GM12878 (cell line): ENCODE measurements at regions not wholly inside any gene's neighbourhood (a gene's known extent, or its start where the extent isn't known, plus 50 kb on each side); places are given as distances from the start of the nearest gene placed in this dataset.

ENCODE experiments used
- ATAC-seq: fragments of 200-7000 bp; cut with Tn5 transposase; 3 replicates; pipeline ENCODE4 v1.9.1; 2020; ENCODE audit warnings: mild to moderate bottlenecking, moderate library complexity
- BruUV-seq: library from RNA; stranded (reverse); fragments of 400-500 nt; replicated peaks from 2 replicates; lab custom pipeline; 2021; lab: Mats Ljungman, UMichigan
- CTCF ChIA-PET: fragments of 300-600 bp; sonication (Branson Sonifier 250); formaldehyde crosslinking; extraction: SDS; loops from one replicate; lab custom pipeline; 2021; ENCODE audit warnings: inconsistent platforms; lab: Yijun Ruan, JAX
- POLR2A ChIA-PET: fragments of 350-600 bp; formaldehyde crosslinking; extraction: SDS; loops from one replicate; lab custom pipeline; 2021; ENCODE audit warnings: inconsistent platforms; lab: Charles Lee
- RAD21 ChIA-PET: fragments of 300-600 bp; sonication (Branson Sonifier 250); formaldehyde crosslinking; loops from one replicate; lab custom pipeline; 2023; ENCODE audit warnings: antibody characterized with exemption; ENCODE audit not compliant: unreplicated experiment; lab: Charles Lee
- SMC1A ChIA-PET: fragments of 300-600 bp; sonication (Branson Sonifier 250); formaldehyde crosslinking; loops from one replicate; lab custom pipeline; 2023; ENCODE audit not compliant: unreplicated experiment, uncharacterized antibody; lab: Charles Lee
- DNase-seq: peaks from one replicate; pipeline ENCODE4 v3.0.0-alpha.2; 2011; ENCODE audit warnings: low read depth, low spot score
- FAIRE-seq: peaks from 3 replicates; lab custom pipeline; 2011; peaks lifted over from hg19 to GRCh38; lab: Jason Lieb, UNC
- H2AFZ ChIP-seq: 2 replicates; pipeline ENCODE4 v1.6.0; 2011; ENCODE audit warnings: low read depth, low read length, control low read depth; ENCODE audit not compliant: control insufficient read depth
- H3K27ac ChIP-seq: 2 replicates; pipeline ENCODE4 v1.5.1; 2011; ENCODE audit warnings: control low read depth; ENCODE audit not compliant: control insufficient read depth, insufficient read depth
- H3K27me3 ChIP-seq, 2 experiments: replicated peaks in 1 of 2; 2 replicates each; pipeline versions ENCODE4 v1.6.0 to v1.6.1; 2011; ENCODE audit warnings: low read length in 1 of 2; ENCODE audit not compliant: control insufficient read depth in 2 of 2, insufficient read depth in 2 of 2
- H3K36me3 ChIP-seq, 2 experiments: 2 replicates each; pipeline ENCODE4 v1.5.1; 2011; ENCODE audit warnings: low read length in 1 of 2; ENCODE audit not compliant: control insufficient read depth in 2 of 2, insufficient read depth in 2 of 2
- H3K4me1 ChIP-seq: 2 replicates; pipeline ENCODE4 v1.6.1; 2011; ENCODE audit warnings: mild to moderate bottlenecking, low read length, moderate library complexity, mixed read lengths; ENCODE audit not compliant: control insufficient read depth, insufficient read depth
- H3K4me2 ChIP-seq: 2 replicates; pipeline ENCODE4 v1.6.0; 2011; ENCODE audit warnings: control low read depth; ENCODE audit not compliant: control insufficient read depth, insufficient read depth
- H3K4me3 ChIP-seq: fragments of 200-600 bp; sonication (generic); 2 replicates; pipeline ENCODE4 v1.5.1; 2016
- H3K79me2 ChIP-seq: 2 replicates; pipeline ENCODE4 v1.6.0; 2011; ENCODE audit warnings: low read length; ENCODE audit not compliant: control insufficient read depth, insufficient read depth
- H3K9ac ChIP-seq: 2 replicates; pipeline ENCODE4 v1.8.0; 2011; ENCODE audit warnings: low read length, control low read depth, mixed read lengths; ENCODE audit not compliant: control insufficient read depth, insufficient read depth
- H3K9me3 ChIP-seq: replicated peaks from 3 replicates; pipeline ENCODE4 v1.5.1; 2011; ENCODE audit warnings: mild to moderate bottlenecking, low read length; ENCODE audit not compliant: control insufficient read depth, insufficient read depth
- H4K20me1 ChIP-seq: 2 replicates; pipeline ENCODE4 v1.6.0; 2011; ENCODE audit not compliant: control insufficient read depth, insufficient read depth
- E4F1 ChIP-seq: fragments of 450-650 bp; IDR thresholded peaks from 2 replicates; pipeline ENCODE4 v1.6.1; 2018; ENCODE audit warnings: borderline replicate concordance, mild to moderate bottlenecking; ENCODE audit not compliant: partially characterized antibody
- EED ChIP-seq: sonication (generic); IDR thresholded peaks from 2 replicates; pipeline ENCODE4 v1.6.1; 2016; ENCODE audit warnings: antibody characterized with exemption, low read depth
- EGR1 ChIP-seq, 2 experiments: IDR thresholded peaks; 1 replicate in 1 of 2; 2 replicates in 1 of 2; pipeline ENCODE4 v1.6.1; 2011 to 2012; ENCODE audit warnings: low read depth in 2 of 2, low read length in 2 of 2, borderline replicate concordance in 1 of 2, mild to moderate bottlenecking in 1 of 2, moderate library complexity in 1 of 2
- MXI1 ChIP-seq: fragments of 150-350 bp; IDR thresholded peaks from 2 replicates; pipeline ENCODE4 v1.6.1; 2011; ENCODE audit warnings: low read depth, mild to moderate bottlenecking, inconsistent platforms, low read length, improper control_type of control experiment
- PAX8 ChIP-seq: fragments of 450-650 bp; IDR thresholded peaks from 2 replicates; pipeline ENCODE4 v1.6.1; 2017; ENCODE audit warnings: mild to moderate bottlenecking, moderate library complexity
- REST ChIP-seq: IDR thresholded peaks from 2 replicates; pipeline ENCODE4 v1.6.1; 2012; ENCODE audit warnings: mild to moderate bottlenecking, low read depth, low read length
- SIN3A ChIP-seq: IDR thresholded peaks from 2 replicates; pipeline ENCODE4 v1.6.1; 2012; ENCODE audit warnings: low read depth, low read length, improper control_type of control experiment
- ZNF384 ChIP-seq: IDR thresholded peaks from 2 replicates; pipeline ENCODE4 v1.6.1; 2012; ENCODE audit warnings: low read depth, mild to moderate bottlenecking, low read length, improper control_type of control experiment, borderline replicate concordance
- WGBS: methylation state at CpG from one replicate; pipeline ENCODE4 v1.1.6; 2016; ENCODE audit warnings: low lambda C conversion rate; ENCODE audit not compliant: insufficient replicate concordance, insufficient coverage; ENCODE audit errors: missing lambda C conversion rate; 5-methylcytosine and 5-hydroxymethylcytosine counted together
- in situ Hi-C: fragments of 300-500 bp; cut with MboI; formaldehyde crosslinking; loops from 9 replicates; pipeline ENCODE4 v1.14.3; 2018; ENCODE audit warnings: mixed read lengths
- intact Hi-C: fragments of 100-400 bp; cut with micrococcal nuclease; formaldehyde crosslinking; loops from one replicate; pipeline ENCODE4 v1.14.2; 2022; ENCODE audit not compliant: unreplicated experiment
- TF ChIP-seq, protein P1 (sequence below): fragments of 450-650 bp; conservative IDR thresholded peaks from 2 replicates; pipeline ENCODE4 v1.6.1; 2017; ENCODE audit warnings: mild to moderate bottlenecking, moderate library complexity

- Histone ChIP-seq H4K20me1 (no peaks in the 10 kb centered on the region), H3K4me1 (no peaks in the 10 kb centered on the region), H3K36me3 (no peaks in the 10 kb centered on the region), H3K27me3 (no peaks in the 10 kb centered on the region), H3K4me2 (no peak overlapping the region), H2AFZ (no peak overlapping the region), H3K27ac (no peak overlapping the region), H3K79me2 (no peaks in the 10 kb centered on the region), H3K4me3 (no peak overlapping the region), H3K9ac (no peak overlapping the region), H3K9me3 (no peaks in the 10 kb centered on the region; the same call in 2 of the 3 replicates)
- intact Hi-C loops (no loop called here), in situ Hi-C loops (no loop called here)
- FAIRE-seq (no peak), ATAC-seq (no peak), DNase-seq (no peak)
- no TSS peak for BruUV-seq
- ChIA-PET CTCF (no interaction called here), POLR2A (no interaction called here), RAD21 (no interaction called here), SMC1A (interaction anchor here (1.4 kb wide), 1 partner anchor 10 kb away, joined by 4 read pairs; no protein-coding TSS in a partner anchor)
- no peak for TF ChIP-seq PAX8
These were observed 253.2 kb downstream of the HTR7 start for GRCh38 chr10:90604636-90605035.

DNA sequence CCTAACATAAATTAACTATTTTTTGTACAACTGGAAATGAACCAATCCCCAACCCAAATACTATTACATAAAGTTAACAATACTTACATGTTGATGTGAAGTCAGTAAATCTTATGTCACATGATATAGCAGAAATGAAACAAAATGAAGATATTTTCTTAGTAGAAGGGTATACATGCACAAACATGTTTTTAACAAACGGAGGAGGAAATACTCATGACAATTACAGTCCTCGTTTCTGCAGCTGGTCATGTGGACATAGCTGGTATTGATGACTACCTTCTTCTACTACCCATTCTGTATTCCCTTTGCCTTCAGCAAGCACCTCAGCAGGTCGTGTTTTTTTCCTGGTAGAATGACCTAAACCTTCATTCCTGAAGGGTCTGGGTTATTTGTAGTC lies 252.3 kb downstream of the HTR7 start:
- CTCF ChIA-PET = no interaction called here
- Histone ChIP-seq H3K4me2 (no peak overlapping the region), H3K79me2 (no peaks in the 10 kb centered on the region), H4K20me1 (no peaks in the 10 kb centered on the region), H3K27ac (no peak overlapping the region), H3K36me3 (no peaks in the 10 kb centered on the region), H2AFZ (no peak overlapping the region), H3K4me3 (no peak overlapping the region), H3K4me1 (no peaks in the 10 kb centered on the region), H3K9me3 (no peaks in the 10 kb centered on the region; the same call in 2 of the 3 replicates), H3K9ac (no peak overlapping the region), H3K27me3 (no peaks in the 10 kb centered on the region)
- FAIRE-seq (no peak), ATAC-seq (no peak), DNase-seq (no peak)
- SMC1A ChIA-PET = no interaction called here
- intact Hi-C loops (no loop called here), in situ Hi-C loops (no loop called here)
- POLR2A ChIA-PET = no interaction called here
- RAD21 ChIA-PET = no interaction called here
- no TSS peak for BruUV-seq
- 16% methylated on average over 3 of the region's 3 CpGs for WGBS
- no peak for TF ChIP-seq EED
- TF ChIP-seq, protein P1, sequence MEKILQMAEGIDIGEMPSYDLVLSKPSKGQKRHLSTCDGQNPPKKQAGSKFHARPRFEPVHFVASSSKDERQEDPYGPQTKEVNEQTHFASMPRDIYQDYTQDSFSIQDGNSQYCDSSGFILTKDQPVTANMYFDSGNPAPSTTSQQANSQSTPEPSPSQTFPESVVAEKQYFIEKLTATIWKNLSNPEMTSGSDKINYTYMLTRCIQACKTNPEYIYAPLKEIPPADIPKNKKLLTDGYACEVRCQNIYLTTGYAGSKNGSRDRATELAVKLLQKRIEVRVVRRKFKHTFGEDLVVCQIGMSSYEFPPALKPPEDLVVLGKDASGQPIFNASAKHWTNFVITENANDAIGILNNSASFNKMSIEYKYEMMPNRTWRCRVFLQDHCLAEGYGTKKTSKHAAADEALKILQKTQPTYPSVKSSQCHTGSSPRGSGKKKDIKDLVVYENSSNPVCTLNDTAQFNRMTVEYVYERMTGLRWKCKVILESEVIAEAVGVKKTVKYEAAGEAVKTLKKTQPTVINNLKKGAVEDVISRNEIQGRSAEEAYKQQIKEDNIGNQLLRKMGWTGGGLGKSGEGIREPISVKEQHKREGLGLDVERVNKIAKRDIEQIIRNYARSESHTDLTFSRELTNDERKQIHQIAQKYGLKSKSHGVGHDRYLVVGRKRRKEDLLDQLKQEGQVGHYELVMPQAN = no peak
- TF ChIP-seq MXI1 = no peak
- no peak for TF ChIP-seq SIN3A
- TF ChIP-seq ZNF384 = no peak
- TF ChIP-seq EGR1 (IDR thresholded peaks at IDR 0.05; ENCODE audit: borderline replicate concordance in 1 of 2, low read depth in 2 of 2, low read length in 2 of 2) = no peak
- TF ChIP-seq REST = no peak
- no peak for TF ChIP-seq E4F1
